Smooth muscle cell (in vitro differentiated cells): ENCODE measurements at regions not wholly inside any gene's neighbourhood (a gene's known extent, or its start where the extent isn't known, plus 50 kb on each side); places are given as distances from the start of the nearest gene placed in this dataset.

ENCODE experiments used
- DNase-seq: peaks from one replicate; lab custom pipeline; 2025; ENCODE audit not compliant: unreplicated experiment; lab: John Stamatoyannopoulos, UW
- H2AFZ ChIP-seq: fragments of 200-600 bp; sonication (generic); 2 replicates; pipeline ENCODE4 v1.6.0; 2016; ENCODE audit warnings: antibody characterized with exemption, low read depth, mild to moderate bottlenecking
- H3F3A ChIP-seq: fragments of 200-600 bp; sonication (generic); 2 replicates; pipeline ENCODE4 v1.6.0; 2017; ENCODE audit warnings: antibody characterized with exemption, low read depth
- H3K27ac ChIP-seq: fragments of 200-600 bp; sonication (generic); 2 replicates; pipeline ENCODE4 v1.5.1; 2016; ENCODE audit warnings: low read depth, mild to moderate bottlenecking
- H3K27me3 ChIP-seq: fragments of 200-600 bp; sonication (generic); 2 replicates; pipeline ENCODE4 v1.6.1; 2016; ENCODE audit warnings: low read depth, mild to moderate bottlenecking
- H3K36me3 ChIP-seq: fragments of 200-600 bp; sonication (generic); 2 replicates; pipeline ENCODE4 v1.5.1; 2016; ENCODE audit warnings: low read depth
- H3K4me1 ChIP-seq: fragments of 200-600 bp; sonication (generic); 2 replicates; pipeline ENCODE4 v1.5.1; 2016; ENCODE audit warnings: low read depth
- H3K4me2 ChIP-seq: fragments of 200-600 bp; sonication (generic); 2 replicates; pipeline ENCODE4 v1.6.0; 2016; ENCODE audit warnings: mild to moderate bottlenecking
- H3K4me3 ChIP-seq: fragments of 200-600 bp; sonication (generic); 2 replicates; pipeline ENCODE4 v1.5.1; 2016; ENCODE audit warnings: mild to moderate bottlenecking
- H3K79me2 ChIP-seq: fragments of 200-600 bp; sonication (generic); 2 replicates; pipeline ENCODE4 v1.6.0; 2016; ENCODE audit warnings: low read depth, mild to moderate bottlenecking
- H3K9ac ChIP-seq: fragments of 200-600 bp; sonication (generic); 2 replicates; pipeline ENCODE4 v1.6.0; 2016; ENCODE audit warnings: low read depth
- H3K9me3 ChIP-seq: fragments of 200-600 bp; sonication (generic); replicated peaks from 2 replicates; pipeline ENCODE4 v1.5.1; 2016; ENCODE audit warnings: low read depth
- H4K20me1 ChIP-seq: fragments of 200-600 bp; sonication (generic); 2 replicates; pipeline ENCODE4 v1.6.0; 2016; ENCODE audit warnings: low read depth
- CTCF ChIP-seq: fragments of 200-600 bp; sonication (generic); IDR thresholded peaks from 2 replicates; pipeline ENCODE4 v1.5.1; 2017; ENCODE audit warnings: borderline replicate concordance, mild to moderate bottlenecking, antibody characterized with exemption; ENCODE audit not compliant: insufficient read depth, poor library complexity, severe bottlenecking
- WGBS: methylation state at CpG from one replicate; pipeline ENCODE4 v1.1.7; 2016; ENCODE audit warnings: low lambda C conversion rate; 5-methylcytosine and 5-hydroxymethylcytosine counted together

DNA sequence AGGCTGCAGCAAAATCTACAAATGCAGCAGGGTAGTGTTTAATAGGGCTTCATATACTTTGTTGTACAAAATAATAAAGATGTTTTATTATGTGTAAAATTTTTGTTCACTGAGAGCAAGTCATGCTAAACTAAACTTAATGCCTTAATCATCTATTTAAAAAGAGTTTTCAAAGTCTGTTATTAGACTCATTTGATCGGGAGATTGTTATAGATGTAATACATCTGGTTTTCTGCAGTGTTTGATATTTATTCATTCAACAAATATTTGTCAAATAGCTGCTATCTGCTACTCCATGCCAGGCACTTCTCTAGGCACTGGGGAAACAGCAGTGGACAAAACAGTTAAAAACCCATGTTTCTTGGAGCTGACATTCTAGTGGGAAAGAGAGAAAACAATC is 233.6 kb downstream of the FMR1NB start:
- no peak overlapping the region for H2AFZ ChIP-seq
- H3K4me1 ChIP-seq = no peaks in the 10 kb centered on the region
- DNase-seq = no peak
- H3K9ac ChIP-seq = no peak overlapping the region
- H4K20me1 ChIP-seq = no peaks in the 10 kb centered on the region
- no peaks in the 10 kb centered on the region for H3K79me2 ChIP-seq
- H3K27me3 ChIP-seq = no peaks in the 10 kb centered on the region
- no peaks in the 10 kb centered on the region for H3K36me3 ChIP-seq
- no peak overlapping the region for H3K4me2 ChIP-seq
- H3K27ac ChIP-seq = no peak overlapping the region
- no peak overlapping the region for H3K4me3 ChIP-seq
- no peak for TF ChIP-seq CTCF
- H3F3A ChIP-seq = no peaks in the 10 kb centered on the region
- no peaks in the 10 kb centered on the region for H3K9me3 ChIP-seq
- WGBS = 71% methylated on average over 1 of the region's 1 CpG

GRCh38 chrX:148215726-148216125 is 234.6 kb downstream of the FMR1NB start:
- Histone ChIP-seq H3F3A (no peaks in the 10 kb centered on the region), H2AFZ (no peak overlapping the region), H3K27ac (no peak overlapping the region), H3K4me1 (no peaks in the 10 kb centered on the region), H3K36me3 (no peaks in the 10 kb centered on the region), H4K20me1 (no peaks in the 10 kb centered on the region), H3K79me2 (no peaks in the 10 kb centered on the region), H3K27me3 (no peaks in the 10 kb centered on the region), H3K9me3 (no peaks in the 10 kb centered on the region), H3K4me3 (no peak overlapping the region), H3K9ac (no peak overlapping the region), H3K4me2 (no peak overlapping the region)
- TF ChIP-seq CTCF = no peak
- WGBS = 86% methylated on average over 3 of the region's 3 CpGs
- DNase-seq = no peak

DNA sequence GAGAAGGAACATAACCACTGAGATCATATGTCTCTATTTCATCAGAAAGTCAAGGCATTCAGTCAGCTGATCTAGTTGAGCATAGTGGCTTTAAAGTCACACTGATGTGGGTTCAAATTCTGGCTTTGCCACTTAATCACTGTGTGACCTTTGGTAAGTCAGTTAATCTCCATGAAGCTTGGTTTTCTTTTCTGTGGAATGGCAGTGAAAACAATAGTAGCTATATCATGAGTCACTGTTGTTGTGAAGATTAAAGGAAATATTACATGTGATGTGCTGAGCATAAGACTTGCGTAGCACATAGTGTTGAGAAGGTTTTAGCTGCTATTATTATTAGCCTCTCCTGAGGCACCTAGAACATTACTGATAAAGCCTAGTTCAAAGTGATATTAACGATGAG is 242.2 kb downstream of the FMR1NB start:
- TF ChIP-seq CTCF = no peak
- WGBS = 63% methylated on average over 2 of the region's 2 CpGs
- H3K9me3 ChIP-seq = no peaks in the 10 kb centered on the region

GRCh38 chrX:148228521-148228920 is 247.4 kb downstream of the FMR1NB start:
- no peak overlapping the region for H3K27ac ChIP-seq
- H3K4me2 ChIP-seq = no peak overlapping the region
- H3K4me3 ChIP-seq = no peak overlapping the region
- H3K79me2 ChIP-seq = no peaks in the 10 kb centered on the region
- no peak for TF ChIP-seq CTCF
- H4K20me1 ChIP-seq = no peaks in the 10 kb centered on the region
- H3F3A ChIP-seq = no peaks in the 10 kb centered on the region
- H3K9me3 ChIP-seq = no peaks in the 10 kb centered on the region
- H3K27me3 ChIP-seq = no peaks in the 10 kb centered on the region
- no peaks in the 10 kb centered on the region for H3K36me3 ChIP-seq
- DNase-seq = no peak
- H2AFZ ChIP-seq = no peak overlapping the region
- H3K4me1 ChIP-seq = no peaks in the 10 kb centered on the region
- H3K9ac ChIP-seq = no peak overlapping the region

More for the DNA sequence above, 242.2 kb downstream of the FMR1NB start:
- H3K27me3 ChIP-seq = no peaks in the 10 kb centered on the region
- H4K20me1 ChIP-seq = no peaks in the 10 kb centered on the region
- H3K4me3 ChIP-seq = no peak overlapping the region
- no peak for DNase-seq
- H3K27ac ChIP-seq = no peak overlapping the region
- no peak overlapping the region for H2AFZ ChIP-seq
- no peaks in the 10 kb centered on the region for H3K36me3 ChIP-seq
- H3K79me2 ChIP-seq = no peaks in the 10 kb centered on the region
- no peaks in the 10 kb centered on the region for H3K4me1 ChIP-seq
- no peak overlapping the region for H3K4me2 ChIP-seq
- H3F3A ChIP-seq = no peaks in the 10 kb centered on the region
- H3K9ac ChIP-seq = no peak overlapping the region
